ENCODE measurements at regions not wholly inside any gene's neighbourhood (a gene's known extent, or its start where the extent isn't known, plus 50 kb on each side); places are given as distances from the start of the nearest gene placed in this dataset.

- TF ChIP-seq CTCF (IDR thresholded peaks at IDR 0.05; ENCODE audit: low read depth, low read length, missing input control) (no peak), TAF1 (conservative IDR thresholded peaks at IDR 0.05) (no peak), ZBTB33 (IDR thresholded peaks at IDR 0.05) (no peak), EGR1 (IDR thresholded peaks at IDR 0.05; ENCODE audit: low read depth in 2 of 2) (no peak), MAX (IDR thresholded peaks at IDR 0.05) (no peak), REST (IDR thresholded peaks at IDR 0.05) (no peak), YY1 (IDR thresholded peaks at IDR 0.05) (no peak), ATF3 (IDR thresholded peaks at IDR 0.05) (no peak), NR2F2 (IDR thresholded peaks at IDR 0.05) (no peak), SP1 (IDR thresholded peaks at IDR 0.05) (no peak), RXRA (IDR thresholded peaks at IDR 0.05) (no peak)
These were observed 513.0 kb downstream of the INHBA start for GRCh38 chr7:41189866-41190265.

Measured in liver (tissue), 3 donors.